HepG2 (cell line): ENCODE measurements at regions not wholly inside any gene's neighbourhood (a gene's known extent, or its start where the extent isn't known, plus 50 kb on each side); places are given as distances from the start of the nearest gene placed in this dataset.

Source experiments
- ASH2L ChIP-seq: fragments of 300-600, 200-600 bp; sonication (generic); IDR thresholded peaks from 2 replicates; pipeline ENCODE4 v1.7.0; 2017; ENCODE audit warnings: low read depth, mild to moderate bottlenecking, moderate library complexity, mixed read lengths, low read length; ENCODE audit not compliant: insufficient read length
- ATAD3A ChIP-seq: sonication (generic); formaldehyde crosslinking; IDR thresholded peaks from 2 replicates; pipeline ENCODE4 v1.4.0; 2020; ENCODE audit warnings: missing genetic modification reagents
- GPBP1L1 ChIP-seq: sonication (generic); formaldehyde crosslinking; IDR thresholded peaks from 2 replicates; pipeline ENCODE4 v1.5.0; 2020; ENCODE audit warnings: mild to moderate bottlenecking, missing genetic modification reagents
- GTF2F1 ChIP-seq: fragments of 150-350 bp; IDR thresholded peaks from 2 replicates; pipeline ENCODE4 v1.6.1; 2014; ENCODE audit warnings: low read length
- GTF3A ChIP-seq: sonication (generic); formaldehyde crosslinking; conservative IDR thresholded peaks from 2 replicates; pipeline ENCODE4 v1.4.0; 2020; ENCODE audit warnings: mild to moderate bottlenecking, missing genetic modification reagents
- HNF4G ChIP-seq, 2 experiments: sonication (generic) in 1 of 2; formaldehyde crosslinking in 1 of 2; IDR thresholded peaks; 2 replicates each; pipeline versions ENCODE4 v1.4.0 to v1.6.1; 2011 to 2020; ENCODE audit warnings: borderline replicate concordance in 2 of 2, low read depth in 2 of 2, mild to moderate bottlenecking in 2 of 2, low read length in 1 of 2, missing genetic modification reagents in 1 of 2, moderate library complexity in 1 of 2
- IRF2 ChIP-seq: IDR thresholded peaks from 2 replicates; pipeline ENCODE4 v1.6.1; 2018; ENCODE audit warnings: missing genetic modification reagents, missing compliant biosample characterization
- MED13 ChIP-seq: sonication (generic); formaldehyde crosslinking; IDR thresholded peaks from 2 replicates; pipeline ENCODE4 v1.5.0; 2020; ENCODE audit warnings: missing genetic modification reagents
- NFKBIZ ChIP-seq: IDR thresholded peaks from 2 replicates; pipeline ENCODE4 v1.6.1; 2018; ENCODE audit warnings: missing genetic modification reagents, missing compliant biosample characterization
- NR1H2 ChIP-seq: sonication (generic); formaldehyde crosslinking; IDR thresholded peaks from 2 replicates; pipeline ENCODE4 v1.8.1; 2022; ENCODE audit warnings: low read depth, missing genetic modification reagents, borderline replicate concordance
- PAWR ChIP-seq: sonication (generic); formaldehyde crosslinking; IDR thresholded peaks from 2 replicates; pipeline ENCODE4 v1.4.0; 2020; ENCODE audit warnings: missing genetic modification reagents, mild to moderate bottlenecking, borderline replicate concordance
- PCBP1 ChIP-seq: fragments of 200-400 bp; formaldehyde crosslinking; IDR thresholded peaks from 2 replicates; pipeline ENCODE4 v1.6.1; 2017; ENCODE audit warnings: mild to moderate bottlenecking, low read depth, low read length, borderline replicate concordance
- REL ChIP-seq: sonication (generic); formaldehyde crosslinking; conservative IDR thresholded peaks from 2 replicates; pipeline ENCODE4 v1.8.0; 2022; ENCODE audit warnings: mild to moderate bottlenecking, missing genetic modification reagents, moderate library complexity
- SRSF9 ChIP-seq: fragments of 200-400 bp; formaldehyde crosslinking; IDR thresholded peaks from 2 replicates; pipeline ENCODE4 v1.6.1; 2018; ENCODE audit warnings: borderline replicate concordance, mild to moderate bottlenecking, low read depth, low read length; ENCODE audit not compliant: insufficient read depth, poor library complexity, severe bottlenecking
- ZNF234 ChIP-seq: sonication (generic); formaldehyde crosslinking; conservative IDR thresholded peaks from 2 replicates; pipeline ENCODE4 v1.5.1; 2020; ENCODE audit warnings: mild to moderate bottlenecking, missing genetic modification reagents
- ZNF382 ChIP-seq: sonication (generic); formaldehyde crosslinking; IDR thresholded peaks from 2 replicates; pipeline ENCODE4 v1.5.0; 2020; ENCODE audit warnings: missing genetic modification reagents, mild to moderate bottlenecking, borderline replicate concordance
- ZNF550 ChIP-seq: sonication (generic); formaldehyde crosslinking; IDR thresholded peaks from 2 replicates; pipeline ENCODE4 v1.4.0; 2020; ENCODE audit warnings: mild to moderate bottlenecking, missing genetic modification reagents, borderline replicate concordance
- ZNF766 ChIP-seq: sonication (generic); formaldehyde crosslinking; IDR thresholded peaks from 2 replicates; pipeline ENCODE4 v1.5.0; 2020; ENCODE audit warnings: missing genetic modification reagents, borderline replicate concordance
- ZNF790 ChIP-seq: sonication (generic); formaldehyde crosslinking; IDR thresholded peaks from 2 replicates; pipeline ENCODE4 v1.8.0; 2022; ENCODE audit warnings: missing genetic modification reagents, mild to moderate bottlenecking, borderline replicate concordance
- ZSCAN25 ChIP-seq: sonication (generic); formaldehyde crosslinking; IDR thresholded peaks from 2 replicates; pipeline ENCODE4 v1.8.0; 2022; ENCODE audit warnings: mild to moderate bottlenecking, missing genetic modification reagents
- TF ChIP-seq, protein P1 (sequence below): sonication (generic); formaldehyde crosslinking; IDR thresholded peaks from 2 replicates; pipeline ENCODE4 v1.4.0; 2020; ENCODE audit warnings: missing genetic modification reagents
- TF ChIP-seq, protein P2 (sequence below): sonication (generic); formaldehyde crosslinking; IDR thresholded peaks from 2 replicates; pipeline ENCODE4 v1.4.0; 2020; ENCODE audit warnings: mild to moderate bottlenecking, missing genetic modification reagents
- TF ChIP-seq, protein P3 (sequence below): sonication (generic); formaldehyde crosslinking; IDR thresholded peaks from 2 replicates; pipeline ENCODE4 v1.4.0; 2020; ENCODE audit warnings: missing genetic modification reagents, mild to moderate bottlenecking, borderline replicate concordance

DNA sequence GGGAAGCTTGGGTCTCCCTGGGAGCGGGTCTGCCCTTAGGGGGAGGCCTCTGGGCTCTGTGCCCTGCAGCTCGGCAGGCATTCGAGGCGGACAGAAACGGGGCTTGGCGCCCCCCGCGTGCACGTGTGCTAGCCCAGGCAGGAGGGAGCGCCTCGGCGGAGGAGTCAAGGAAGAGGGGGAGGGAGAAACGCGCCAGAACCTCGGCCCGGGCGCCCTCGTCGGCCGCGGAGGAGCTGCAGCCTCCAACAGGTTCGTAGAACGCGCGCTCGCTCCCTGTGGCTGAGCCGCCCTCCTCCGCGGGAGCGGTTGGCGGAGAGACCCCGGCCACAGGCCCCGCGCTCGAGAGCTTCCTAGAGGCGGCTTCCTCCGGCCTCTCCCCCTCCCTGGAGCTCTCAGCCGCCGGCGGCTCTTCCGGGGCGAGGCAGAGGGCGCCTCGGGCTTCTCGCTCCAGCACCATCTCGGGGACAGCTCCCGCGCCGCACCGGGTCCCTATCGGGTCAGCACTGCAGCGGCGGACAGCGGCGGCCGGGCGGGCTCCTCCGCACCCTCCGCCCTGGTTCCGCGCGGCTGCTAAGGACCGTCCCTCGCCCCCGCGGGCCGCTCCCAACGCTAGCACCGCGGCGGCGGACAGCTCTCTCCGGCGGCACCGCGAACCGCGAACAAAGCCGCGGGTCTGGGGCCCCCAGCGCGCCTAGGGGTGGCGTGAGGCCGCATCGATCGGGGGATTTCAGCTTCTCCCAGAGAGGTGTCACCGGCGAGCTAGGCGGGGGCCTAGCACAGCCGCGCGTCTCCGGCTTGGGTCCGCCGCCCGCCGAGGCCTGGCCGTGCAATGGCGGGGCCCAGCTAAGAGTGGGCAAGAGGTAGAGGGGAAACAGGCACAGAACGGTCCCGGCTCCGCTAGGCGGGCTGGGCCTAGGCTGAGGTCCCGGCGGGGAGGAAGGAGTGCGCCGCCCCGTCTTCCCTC, 74.6 kb upstream of the CPLX2 start (continued):
- TF ChIP-seq ZNF382 (CRISPR knock-in tag) (peak; percentile 88; the same call in 1 of the 2 replicates), NR1H2 (peak; percentile 99), NFKBIZ (CRISPR knock-in tag) (peak; percentile 100), ZNF790 (CRISPR knock-in tag) (peak; percentile 100), SRSF9 (no peak), ZNF550 (CRISPR knock-in tag) (peak; percentile 99), ZNF766 (CRISPR knock-in tag) (peak; percentile 100), GPBP1L1 (no peak), ATAD3A (peak; percentile 99), ASH2L (peak; percentile 43), HNF4G (IDR thresholded peaks at IDR 0.05; ENCODE audit: borderline replicate concordance, low read depth, low read length) (0 out of 2 replicates have a peak, but pooled peaks have one; percentile 11), HNF4G (CRISPR knock-in tag; IDR thresholded peaks at IDR 0.05; ENCODE audit: borderline replicate concordance, low read depth) (peak; percentile 90), PAWR (peak; percentile 99), GTF2F1 (no peak), IRF2 (CRISPR knock-in tag) (peak; percentile 99), ZNF234 (CRISPR knock-in tag) (peak; percentile 100), GTF3A (CRISPR knock-in tag) (peak; percentile 90; the same call in 1 of the 2 replicates), ZSCAN25 (CRISPR knock-in tag) (peak; percentile 97), MED13 (peak; percentile 99), PCBP1 (no peak), REL (peak; percentile 100)
- TF ChIP-seq, protein P1, sequence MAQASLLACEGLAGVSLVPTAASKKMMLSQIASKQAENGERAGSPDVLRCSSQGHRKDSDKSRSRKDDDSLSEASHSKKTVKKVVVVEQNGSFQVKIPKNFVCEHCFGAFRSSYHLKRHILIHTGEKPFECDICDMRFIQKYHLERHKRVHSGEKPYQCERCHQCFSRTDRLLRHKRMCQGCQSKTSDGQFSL (CRISPR knock-in tag), result peak; percentile 91
- TF ChIP-seq, protein P2, sequence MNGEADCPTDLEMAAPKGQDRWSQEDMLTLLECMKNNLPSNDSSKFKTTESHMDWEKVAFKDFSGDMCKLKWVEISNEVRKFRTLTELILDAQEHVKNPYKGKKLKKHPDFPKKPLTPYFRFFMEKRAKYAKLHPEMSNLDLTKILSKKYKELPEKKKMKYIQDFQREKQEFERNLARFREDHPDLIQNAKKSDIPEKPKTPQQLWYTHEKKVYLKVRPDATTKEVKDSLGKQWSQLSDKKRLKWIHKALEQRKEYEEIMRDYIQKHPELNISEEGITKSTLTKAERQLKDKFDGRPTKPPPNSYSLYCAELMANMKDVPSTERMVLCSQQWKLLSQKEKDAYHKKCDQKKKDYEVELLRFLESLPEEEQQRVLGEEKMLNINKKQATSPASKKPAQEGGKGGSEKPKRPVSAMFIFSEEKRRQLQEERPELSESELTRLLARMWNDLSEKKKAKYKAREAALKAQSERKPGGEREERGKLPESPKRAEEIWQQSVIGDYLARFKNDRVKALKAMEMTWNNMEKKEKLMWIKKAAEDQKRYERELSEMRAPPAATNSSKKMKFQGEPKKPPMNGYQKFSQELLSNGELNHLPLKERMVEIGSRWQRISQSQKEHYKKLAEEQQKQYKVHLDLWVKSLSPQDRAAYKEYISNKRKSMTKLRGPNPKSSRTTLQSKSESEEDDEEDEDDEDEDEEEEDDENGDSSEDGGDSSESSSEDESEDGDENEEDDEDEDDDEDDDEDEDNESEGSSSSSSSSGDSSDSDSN (CRISPR knock-in tag), result peak; percentile 100
- TF ChIP-seq, protein P3, sequence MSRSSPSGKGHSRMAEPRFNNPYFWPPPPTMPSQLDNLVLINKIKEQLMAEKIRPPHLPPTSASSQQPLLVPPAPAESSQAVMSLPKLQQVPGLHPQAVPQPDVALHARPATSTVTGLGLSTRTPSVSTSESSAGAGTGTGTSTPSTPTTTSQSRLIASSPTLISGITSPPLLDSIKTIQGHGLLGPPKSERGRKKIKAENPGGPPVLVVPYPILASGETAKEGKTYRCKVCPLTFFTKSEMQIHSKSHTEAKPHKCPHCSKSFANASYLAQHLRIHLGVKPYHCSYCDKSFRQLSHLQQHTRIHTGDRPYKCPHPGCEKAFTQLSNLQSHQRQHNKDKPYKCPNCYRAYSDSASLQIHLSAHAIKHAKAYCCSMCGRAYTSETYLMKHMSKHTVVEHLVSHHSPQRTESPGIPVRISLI (CRISPR knock-in tag), result peak; percentile 91
